ENCODE measurements at regions not wholly inside any gene's neighbourhood (a gene's known extent, or its start where the extent isn't known, plus 50 kb on each side); places are given as distances from the start of the nearest gene placed in this dataset.

GRCh38 chr3:186483611-186484340, 60.4 kb downstream of the CRYGS start:
- TF ChIP-seq ESRRA (IDR thresholded peaks at IDR 0.05; ENCODE audit: borderline replicate concordance, low read depth) (no peak), ZNF311 (CRISPR knock-in tag; IDR thresholded peaks at IDR 0.05) (no peak)

All from K562 (cell line).